Liver (tissue), 7 donors: ENCODE measurements at regions not wholly inside any gene's neighbourhood (a gene's known extent, or its start where the extent isn't known, plus 50 kb on each side); places are given as distances from the start of the nearest gene placed in this dataset.

ENCODE experiments used
- DNase-seq: peaks from one replicate; pipeline ENCODE4 v3.0.0-alpha.2; 2017; ENCODE audit warnings: low spot score
- H3K27ac ChIP-seq, 2 donors: one replicate each; pipeline ENCODE4 v1.7.0; 2013; ENCODE audit warnings: inconsistent platforms in 2 of 2, low read length in 2 of 2, control low read depth in 1 of 2, low read depth in 1 of 2, mild to moderate bottlenecking in 1 of 2
- H3K27me3 ChIP-seq, 4 donors: one replicate each; pipeline versions ENCODE4 v1.6.1 to v1.7.0; 2013; ENCODE audit warnings: low read length in 3 of 4, inconsistent platforms in 1 of 4, mild to moderate bottlenecking in 1 of 4, moderate library complexity in 1 of 4; ENCODE audit not compliant: control insufficient read depth in 4 of 4, insufficient read depth in 4 of 4
- H3K36me3 ChIP-seq, 4 donors: one replicate each; pipeline versions ENCODE4 v1.6.1 to v1.7.0; 2013; ENCODE audit warnings: low read length in 3 of 4, mild to moderate bottlenecking in 3 of 4, low read depth in 1 of 4, moderate library complexity in 1 of 4; ENCODE audit not compliant: control insufficient read depth in 4 of 4, insufficient read depth in 3 of 4
- H3K4me1 ChIP-seq, 4 donors: one replicate each; pipeline versions ENCODE4 v1.6.1 to v1.7.0; 2013; ENCODE audit warnings: low read length in 3 of 4, mild to moderate bottlenecking in 3 of 4, moderate library complexity in 1 of 4; ENCODE audit not compliant: control insufficient read depth in 4 of 4, insufficient read depth in 4 of 4
- H3K4me3 ChIP-seq, 3 donors: one replicate each; pipeline versions ENCODE4 v1.6.1 to v1.7.0; 2013; ENCODE audit warnings: low read length in 3 of 3, control low read depth in 1 of 3, low read depth in 1 of 3, mild to moderate bottlenecking in 1 of 3
- H3K9ac ChIP-seq, 2 donors: one replicate each; pipeline ENCODE4 v1.7.0; 2013; ENCODE audit warnings: low read length in 2 of 2, mild to moderate bottlenecking in 2 of 2, moderate library complexity in 2 of 2, control low read depth in 1 of 2, low read depth in 1 of 2
- H3K9me3 ChIP-seq, 4 donors: one replicate each; pipeline versions ENCODE4 v1.6.1 to v1.7.0; 2013; ENCODE audit warnings: low read length in 3 of 4; ENCODE audit not compliant: control insufficient read depth in 4 of 4
- EGR1 ChIP-seq, 2 donors: IDR thresholded peaks; 2 replicates each; pipeline ENCODE4 v1.6.1; 2016 to 2018; ENCODE audit warnings: antibody characterized with exemption in 2 of 2, low read depth in 2 of 2
- FOXA1 ChIP-seq: IDR thresholded peaks from 2 replicates; pipeline ENCODE4 v1.6.1; 2016; ENCODE audit warnings: antibody characterized with exemption
- GABPA ChIP-seq, 2 donors: IDR thresholded peaks in 1 of 2; conservative IDR thresholded peaks in 1 of 2; 2 replicates each; pipeline ENCODE4 v1.6.1; 2016; ENCODE audit warnings: antibody characterized with exemption in 2 of 2, mild to moderate bottlenecking in 1 of 2, moderate library complexity in 1 of 2
- HNF4A ChIP-seq, 2 donors: conservative IDR thresholded peaks; 2 replicates each; pipeline ENCODE4 v1.6.1; 2016; ENCODE audit warnings: antibody characterized with exemption in 2 of 2, mild to moderate bottlenecking in 2 of 2
- HNF4G ChIP-seq: IDR thresholded peaks from 2 replicates; pipeline ENCODE4 v1.6.1; 2016; ENCODE audit warnings: antibody characterized with exemption
- JUND ChIP-seq, 2 donors: IDR thresholded peaks; 2 replicates each; pipeline ENCODE4 v1.6.1; 2016; ENCODE audit warnings: antibody characterized with exemption in 2 of 2
- MAX ChIP-seq: IDR thresholded peaks from 2 replicates; pipeline ENCODE4 v1.6.1; 2016; ENCODE audit warnings: antibody characterized with exemption
- NR2F2 ChIP-seq: IDR thresholded peaks from 2 replicates; pipeline ENCODE4 v1.6.1; 2016; ENCODE audit warnings: antibody characterized with exemption
- RAD21 ChIP-seq, 2 donors: IDR thresholded peaks; 2 replicates each; pipeline ENCODE4 v1.6.1; 2016; ENCODE audit warnings: antibody characterized with exemption in 2 of 2, mild to moderate bottlenecking in 2 of 2
- REST ChIP-seq: IDR thresholded peaks from 2 replicates; pipeline ENCODE4 v1.6.1; 2016; ENCODE audit warnings: antibody characterized with exemption, mild to moderate bottlenecking
- RXRA ChIP-seq, 2 donors: IDR thresholded peaks; 2 replicates each; pipeline ENCODE4 v1.6.1; 2017 to 2018; ENCODE audit warnings: antibody characterized with exemption in 2 of 2, mild to moderate bottlenecking in 1 of 2
- SP1 ChIP-seq: IDR thresholded peaks from 2 replicates; pipeline ENCODE4 v1.6.1; 2018; ENCODE audit warnings: antibody characterized with exemption, mild to moderate bottlenecking
- TAF1 ChIP-seq: conservative IDR thresholded peaks from 2 replicates; pipeline ENCODE4 v1.6.1; 2016; ENCODE audit warnings: antibody characterized with exemption, mild to moderate bottlenecking
- YY1 ChIP-seq: IDR thresholded peaks from 2 replicates; pipeline ENCODE4 v1.6.1; 2016; ENCODE audit warnings: antibody characterized with exemption, mild to moderate bottlenecking
- ZBTB33 ChIP-seq: IDR thresholded peaks from 2 replicates; pipeline ENCODE4 v1.6.1; 2016; ENCODE audit warnings: antibody characterized with exemption
- WGBS: extraction: QIAGEN DNeasy Blood & Tissue Kit; methylation state at CpG from one replicate; pipeline ENCODE4 v1.1.7; 2013; 5-methylcytosine and 5-hydroxymethylcytosine counted together
- TF ChIP-seq, protein P1 (sequence below): IDR thresholded peaks from 2 replicates; pipeline ENCODE4 v1.6.1; 2016; ENCODE audit warnings: antibody characterized with exemption
- donor health status: healthy.
- donor health status: healthy.
- donor health status: healthy.
- donor health status: healthy.

DNA sequence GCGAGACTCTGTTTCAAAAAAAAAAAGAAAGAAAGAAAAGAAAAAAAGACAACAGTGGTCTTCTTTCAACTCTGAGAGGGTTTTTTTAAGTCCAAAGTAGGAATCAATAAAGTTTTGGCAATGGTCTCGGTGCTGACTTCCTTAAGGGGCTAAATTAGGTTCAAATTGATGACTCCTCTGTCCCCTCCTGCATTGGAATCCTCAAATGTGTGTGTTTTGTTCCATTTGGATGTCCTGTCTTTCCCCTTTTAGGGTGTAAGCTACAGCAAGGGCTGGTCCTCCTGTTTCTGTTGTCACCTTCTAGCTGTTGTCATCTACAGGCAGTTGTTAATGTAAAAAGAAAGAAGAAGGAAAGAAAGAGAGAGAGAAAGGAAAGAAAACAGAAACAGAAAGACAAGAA lies 54.4 kb downstream of the PABIR2 start:
- TF ChIP-seq MAX (no peak), RXRA (IDR thresholded peaks at IDR 0.05) (no peak), NR2F2 (no peak), YY1 (no peak), JUND (IDR thresholded peaks at IDR 0.05) (no peak), FOXA1 (no peak), SP1 (no peak), ZBTB33 (no peak), EGR1 (IDR thresholded peaks at IDR 0.05; ENCODE audit: low read depth in 2 of 2) (no peak), HNF4G (no peak), REST (no peak), GABPA (IDR thresholded peaks at IDR 0.05 in 1 of 2, conservative IDR thresholded peaks at IDR 0.05 in 1 of 2) (no peak), TAF1 (no peak), RAD21 (IDR thresholded peaks at IDR 0.05) (no peak)
- TF ChIP-seq, protein P1, sequence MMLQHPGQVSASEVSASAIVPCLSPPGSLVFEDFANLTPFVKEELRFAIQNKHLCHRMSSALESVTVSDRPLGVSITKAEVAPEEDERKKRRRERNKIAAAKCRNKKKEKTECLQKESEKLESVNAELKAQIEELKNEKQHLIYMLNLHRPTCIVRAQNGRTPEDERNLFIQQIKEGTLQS: no peak
- no peaks in the 10 kb centered on the region for H3K36me3 ChIP-seq
- H3K27me3 ChIP-seq: no peaks in the 10 kb centered on the region
- peaks cover 0 to 2% (median 0%) of the 10 kb centered on the region in 4 donors for H3K9me3 ChIP-seq
- H3K27ac ChIP-seq: no peak overlapping the region
- H3K4me1 ChIP-seq: no peaks in the 10 kb centered on the region
- DNase-seq: no peak
- H3K4me3 ChIP-seq: no peak overlapping the region
- 92% methylated on average over 2 of the region's 2 CpGs for WGBS
- no peak overlapping the region for H3K9ac ChIP-seq

DNA sequence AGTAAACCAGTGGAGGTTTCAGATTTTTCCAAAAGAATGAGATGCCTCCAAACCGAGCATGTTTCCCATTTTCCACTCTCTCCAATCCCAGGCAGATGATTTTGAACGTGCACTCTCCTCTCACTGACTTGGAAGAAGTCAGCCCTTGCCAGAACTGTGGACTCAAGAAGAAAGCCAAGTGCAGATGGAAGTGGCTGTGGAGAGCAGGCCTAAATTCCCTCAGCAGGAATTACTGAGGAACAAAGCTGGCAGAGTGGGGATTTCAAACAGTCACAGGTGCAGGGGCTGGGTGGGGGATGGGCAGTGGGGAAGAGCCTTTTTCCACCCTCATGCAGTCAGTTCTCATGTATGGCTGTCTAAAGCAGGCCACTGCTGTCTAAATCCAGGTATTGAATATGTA lies 55.3 kb downstream of the PABIR2 start:
- Histone ChIP-seq H3K9ac (no peak overlapping the region), H3K36me3 (no peaks in the 10 kb centered on the region), H3K4me1 (no peaks in the 10 kb centered on the region), H3K9me3 (peaks cover 0 to 2% (median 0%) of the 10 kb centered on the region in 4 donors), H3K4me3 (no peak overlapping the region), H3K27ac (no peak overlapping the region), H3K27me3 (no peaks in the 10 kb centered on the region)
- 76% methylated on average over 2 of the region's 2 CpGs for WGBS
- no peak for TF ChIP-seq REST
- no peak for TF ChIP-seq ZBTB33
- TF ChIP-seq TAF1: no peak
- no peak for TF ChIP-seq NR2F2
- no peak for TF ChIP-seq SP1
- TF ChIP-seq MAX: no peak
- no peak for TF ChIP-seq HNF4A (conservative IDR thresholded peaks at IDR 0.05)
- TF ChIP-seq RXRA (IDR thresholded peaks at IDR 0.05): no peak
- no peak for DNase-seq
